Spleen (tissue), 7 donors: ENCODE measurements at regions not wholly inside any gene's neighbourhood (a gene's known extent, or its start where the extent isn't known, plus 50 kb on each side); places are given as distances from the start of the nearest gene placed in this dataset.

ENCODE experiments used
- POLR2A ChIP-seq, 3 donors: fragments of 450-650 bp; IDR thresholded peaks; one replicate each; pipeline ENCODE4 v1.5.1; 2017; ENCODE audit warnings: antibody characterized with exemption in 3 of 3, mild to moderate bottlenecking in 1 of 3
- POLR2AphosphoS5 ChIP-seq, 3 donors: sonication (generic); formaldehyde crosslinking; IDR thresholded peaks; one replicate each; pipeline ENCODE4 v1.5.1; 2017; ENCODE audit warnings: antibody characterized with exemption in 3 of 3
- TF ChIP-seq, protein P1 (sequence below), 11 experiments: fragments of 200-600 bp in 7 of 11; fragments of 450-650 bp in 4 of 11; sonication (generic) in 4 of 11; IDR thresholded peaks in 8 of 11; conservative IDR thresholded peaks in 3 of 11; 1 replicate in 7 of 11; 2 replicates in 4 of 11; pipeline versions ENCODE4 v1.4.0 to v1.8.0; 2016 to 2021; ENCODE audit warnings: antibody characterized with exemption in 11 of 11, inconsistent platforms in 4 of 11, mild to moderate bottlenecking in 1 of 11
- donor health status: DM: no; HTN: no; CAD: no; lungs with moderate emphysema.
- donor health status: DM: no; HTN: no; CAD: no.
- donor health status: DM: no; HTN: no; CAD: no.

DNA sequence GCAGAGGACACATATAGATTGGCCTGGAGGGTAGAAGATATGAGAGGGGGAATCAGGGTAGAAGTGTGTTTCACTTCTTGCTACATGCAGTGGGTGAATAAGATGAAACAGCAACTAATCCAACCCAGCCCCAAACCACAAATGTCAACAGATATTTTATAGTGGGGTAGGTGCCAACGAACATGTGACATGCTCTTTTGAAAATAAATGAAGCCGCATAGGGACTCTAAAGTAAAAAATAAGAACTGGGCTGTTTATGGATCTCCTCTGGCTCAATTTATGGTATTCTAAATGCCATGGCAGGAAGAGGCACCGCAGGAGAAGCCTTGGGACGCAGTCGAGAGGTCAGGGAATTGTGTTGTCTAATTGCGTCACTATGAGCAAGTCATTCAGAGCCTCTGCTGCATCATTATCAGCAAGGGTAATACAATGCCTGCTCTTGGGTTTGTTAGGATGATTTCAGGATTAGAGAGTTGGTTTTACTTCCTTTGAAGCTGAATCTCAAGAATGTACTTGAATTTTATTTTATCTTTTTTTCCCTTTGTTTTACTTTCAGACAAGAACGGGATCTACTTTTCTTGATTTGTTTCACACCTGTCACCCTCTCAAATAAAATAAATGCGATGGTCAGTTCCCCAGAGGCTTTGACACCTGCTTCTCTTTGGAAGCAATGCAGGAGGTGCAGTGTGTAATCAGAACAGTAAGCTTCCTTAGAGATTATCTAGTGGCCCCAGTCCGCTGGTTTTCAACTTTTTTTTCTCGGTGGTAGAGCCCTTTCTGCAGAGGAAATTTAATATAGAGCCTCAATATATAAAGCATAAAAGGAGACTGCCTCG lies 375.6 kb upstream of the CLINT1 start:
- TF ChIP-seq POLR2A (IDR thresholded peaks at IDR 0.05) (no peak), POLR2AphosphoS5 (IDR thresholded peaks at IDR 0.05) (no peak)
- TF ChIP-seq, protein P1, sequence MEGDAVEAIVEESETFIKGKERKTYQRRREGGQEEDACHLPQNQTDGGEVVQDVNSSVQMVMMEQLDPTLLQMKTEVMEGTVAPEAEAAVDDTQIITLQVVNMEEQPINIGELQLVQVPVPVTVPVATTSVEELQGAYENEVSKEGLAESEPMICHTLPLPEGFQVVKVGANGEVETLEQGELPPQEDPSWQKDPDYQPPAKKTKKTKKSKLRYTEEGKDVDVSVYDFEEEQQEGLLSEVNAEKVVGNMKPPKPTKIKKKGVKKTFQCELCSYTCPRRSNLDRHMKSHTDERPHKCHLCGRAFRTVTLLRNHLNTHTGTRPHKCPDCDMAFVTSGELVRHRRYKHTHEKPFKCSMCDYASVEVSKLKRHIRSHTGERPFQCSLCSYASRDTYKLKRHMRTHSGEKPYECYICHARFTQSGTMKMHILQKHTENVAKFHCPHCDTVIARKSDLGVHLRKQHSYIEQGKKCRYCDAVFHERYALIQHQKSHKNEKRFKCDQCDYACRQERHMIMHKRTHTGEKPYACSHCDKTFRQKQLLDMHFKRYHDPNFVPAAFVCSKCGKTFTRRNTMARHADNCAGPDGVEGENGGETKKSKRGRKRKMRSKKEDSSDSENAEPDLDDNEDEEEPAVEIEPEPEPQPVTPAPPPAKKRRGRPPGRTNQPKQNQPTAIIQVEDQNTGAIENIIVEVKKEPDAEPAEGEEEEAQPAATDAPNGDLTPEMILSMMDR (IDR thresholded peaks at IDR 0.05 in 8 of 11, conservative IDR thresholded peaks at IDR 0.05 in 3 of 11) = no peak
